ENCODE measurements at regions not wholly inside any gene's neighbourhood (a gene's known extent, or its start where the extent isn't known, plus 50 kb on each side); places are given as distances from the start of the nearest gene placed in this dataset.

DNA sequence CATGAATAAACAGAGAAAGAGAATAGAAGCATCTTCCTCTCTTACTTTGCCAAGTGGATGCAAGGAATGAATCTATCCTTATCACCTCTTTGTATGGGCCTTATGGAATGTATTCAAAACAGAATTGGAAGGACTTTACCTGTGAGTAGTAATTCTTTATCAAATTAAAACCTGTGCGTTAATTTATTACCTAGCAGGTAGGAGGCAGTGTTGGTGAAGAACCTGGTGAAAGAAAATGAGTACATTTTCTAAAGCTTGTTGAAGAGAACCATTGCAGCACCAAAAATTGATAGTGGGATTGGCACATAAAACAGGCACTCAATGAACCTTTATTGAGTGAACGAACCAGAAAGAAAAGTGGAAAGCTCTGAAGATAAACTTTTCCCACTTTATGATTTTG lies 1302.1 kb upstream of the CELF4 start:
- Histone ChIP-seq H3K9me3 (no peaks in the 10 kb centered on the region), H3K4me1 (no peaks in the 10 kb centered on the region), H3K27me3 (replicated peaks; ENCODE audit: control insufficient read depth, insufficient read depth, low read length) (no peaks in the 10 kb centered on the region), H3K4me3 (ENCODE audit: low read depth, low read length) (no peak overlapping the region), H3K36me3 (ENCODE audit: control insufficient read depth, insufficient read depth, low read length) (no peaks in the 10 kb centered on the region)
- Mint-ChIP-seq H3K27ac (ENCODE audit: unreplicated experiment) (no peak overlapping the region), H3K27me3 (ENCODE audit: insufficient read depth, unreplicated experiment) (peaks cover under 1% of the 10 kb centered on the region), H3K9me3 (ENCODE audit: unreplicated experiment) (no peaks in the 10 kb centered on the region), H3K4me1 (ENCODE audit: low read depth, unreplicated experiment) (no peaks in the 10 kb centered on the region), H3K4me3 (ENCODE audit: unreplicated experiment) (no peak overlapping the region), H3K36me3 (ENCODE audit: insufficient read depth, unreplicated experiment) (no peaks in the 10 kb centered on the region)
- DNase-seq, result no peak
- ChIA-PET CTCF (no interaction called here), POLR2A (no interaction called here)
- TF ChIP-seq, protein P1, sequence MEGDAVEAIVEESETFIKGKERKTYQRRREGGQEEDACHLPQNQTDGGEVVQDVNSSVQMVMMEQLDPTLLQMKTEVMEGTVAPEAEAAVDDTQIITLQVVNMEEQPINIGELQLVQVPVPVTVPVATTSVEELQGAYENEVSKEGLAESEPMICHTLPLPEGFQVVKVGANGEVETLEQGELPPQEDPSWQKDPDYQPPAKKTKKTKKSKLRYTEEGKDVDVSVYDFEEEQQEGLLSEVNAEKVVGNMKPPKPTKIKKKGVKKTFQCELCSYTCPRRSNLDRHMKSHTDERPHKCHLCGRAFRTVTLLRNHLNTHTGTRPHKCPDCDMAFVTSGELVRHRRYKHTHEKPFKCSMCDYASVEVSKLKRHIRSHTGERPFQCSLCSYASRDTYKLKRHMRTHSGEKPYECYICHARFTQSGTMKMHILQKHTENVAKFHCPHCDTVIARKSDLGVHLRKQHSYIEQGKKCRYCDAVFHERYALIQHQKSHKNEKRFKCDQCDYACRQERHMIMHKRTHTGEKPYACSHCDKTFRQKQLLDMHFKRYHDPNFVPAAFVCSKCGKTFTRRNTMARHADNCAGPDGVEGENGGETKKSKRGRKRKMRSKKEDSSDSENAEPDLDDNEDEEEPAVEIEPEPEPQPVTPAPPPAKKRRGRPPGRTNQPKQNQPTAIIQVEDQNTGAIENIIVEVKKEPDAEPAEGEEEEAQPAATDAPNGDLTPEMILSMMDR (IDR thresholded peaks at IDR 0.05; ENCODE audit: insufficient read depth in 1 of 2, low read depth in 1 of 2, low read length in 1 of 2, severe bottlenecking in 1 of 2, unreplicated experiment in 1 of 2), result no peak
- intact Hi-C loops (cut with micrococcal nuclease; ENCODE audit: unreplicated experiment), result no loop called here
- no TSS peak for BruUV-seq (replicated peaks)

DNA sequence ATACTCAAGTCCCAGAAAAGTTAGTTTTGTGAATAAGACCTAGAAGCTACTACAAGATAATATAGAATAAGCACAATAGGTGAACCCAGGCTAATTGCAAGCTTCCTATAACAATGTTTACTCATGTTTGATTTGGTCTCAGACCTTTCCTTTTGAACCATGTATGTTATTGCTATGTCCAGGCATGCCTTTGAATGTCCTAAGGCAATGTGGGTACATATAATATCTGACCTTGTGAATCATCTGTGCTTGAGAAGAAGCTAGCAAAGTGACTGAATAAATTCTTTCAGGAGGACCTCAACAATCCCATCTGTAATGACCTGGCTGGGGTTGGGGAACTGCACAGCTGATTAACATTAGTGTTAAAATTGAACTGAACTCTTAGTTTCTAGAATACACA lies 1285.9 kb upstream of the CELF4 start:
- no peak overlapping the region for H3K4me3 Mint-ChIP-seq (ENCODE audit: unreplicated experiment)
- TF ChIP-seq, protein P1 (IDR thresholded peaks at IDR 0.05; ENCODE audit: insufficient read depth in 1 of 2, low read depth in 1 of 2, low read length in 1 of 2, severe bottlenecking in 1 of 2, unreplicated experiment in 1 of 2), result no peak
- no peaks in the 10 kb centered on the region for H3K4me1 ChIP-seq
- POLR2A ChIA-PET, result no interaction called here
- no peak for DNase-seq
- H3K9me3 Mint-ChIP-seq (ENCODE audit: unreplicated experiment), result no peaks in the 10 kb centered on the region
- CTCF ChIA-PET, result no interaction called here
- H3K36me3 ChIP-seq (ENCODE audit: control insufficient read depth, insufficient read depth, low read length), result no peaks in the 10 kb centered on the region
- no peak overlapping the region for H3K27ac Mint-ChIP-seq (ENCODE audit: unreplicated experiment)
- no peaks in the 10 kb centered on the region for H3K27me3 Mint-ChIP-seq (ENCODE audit: insufficient read depth, unreplicated experiment)
- H3K27me3 ChIP-seq (replicated peaks; ENCODE audit: control insufficient read depth, insufficient read depth, low read length), result no peaks in the 10 kb centered on the region
- H3K9me3 ChIP-seq, result no peaks in the 10 kb centered on the region
- H3K4me1 Mint-ChIP-seq (ENCODE audit: low read depth, unreplicated experiment), result no peaks in the 10 kb centered on the region
- intact Hi-C loops (cut with micrococcal nuclease; ENCODE audit: unreplicated experiment), result no loop called here
- no peak overlapping the region for H3K4me3 ChIP-seq (ENCODE audit: low read depth, low read length)
- no TSS peak for BruUV-seq (replicated peaks)
- H3K36me3 Mint-ChIP-seq (ENCODE audit: insufficient read depth, unreplicated experiment), result no peaks in the 10 kb centered on the region

DNA sequence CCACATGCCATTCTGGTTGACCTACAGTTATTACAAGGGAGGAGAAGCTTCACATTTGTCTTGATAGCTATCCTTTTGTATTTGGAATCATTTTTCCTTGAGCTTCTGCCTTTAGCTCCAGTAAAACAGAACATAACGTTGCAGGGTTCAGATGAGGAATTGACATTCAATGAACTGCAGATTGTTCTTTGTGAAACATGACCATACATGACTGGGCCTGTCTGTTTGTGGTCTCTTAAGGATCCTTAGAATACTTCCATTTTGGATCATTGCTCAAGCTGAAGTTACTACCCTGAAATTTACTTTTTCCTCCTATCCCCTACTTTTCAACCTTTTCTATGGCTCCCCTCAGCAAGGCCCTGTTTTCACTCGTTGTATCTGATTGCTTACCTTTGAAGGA lies 1281.7 kb upstream of the CELF4 start:
- no peak for DNase-seq
- H3K9me3 ChIP-seq, result no peaks in the 10 kb centered on the region
- no TSS peak for BruUV-seq (replicated peaks)
- no peak overlapping the region for H3K4me3 ChIP-seq (ENCODE audit: low read depth, low read length)
- Mint-ChIP-seq H3K27ac (ENCODE audit: unreplicated experiment) (no peak overlapping the region), H3K36me3 (ENCODE audit: insufficient read depth, unreplicated experiment) (no peaks in the 10 kb centered on the region), H3K4me1 (ENCODE audit: low read depth, unreplicated experiment) (no peaks in the 10 kb centered on the region), H3K4me3 (ENCODE audit: unreplicated experiment) (no peak overlapping the region), H3K9me3 (ENCODE audit: unreplicated experiment) (no peaks in the 10 kb centered on the region), H3K27me3 (ENCODE audit: insufficient read depth, unreplicated experiment) (no peaks in the 10 kb centered on the region)
- no peaks in the 10 kb centered on the region for H3K27me3 ChIP-seq (replicated peaks; ENCODE audit: control insufficient read depth, insufficient read depth, low read length)
- CTCF ChIA-PET, result no interaction called here
- H3K4me1 ChIP-seq, result no peaks in the 10 kb centered on the region
- intact Hi-C loops (cut with micrococcal nuclease; ENCODE audit: unreplicated experiment), result no loop called here
- no peaks in the 10 kb centered on the region for H3K36me3 ChIP-seq (ENCODE audit: control insufficient read depth, insufficient read depth, low read length)
- POLR2A ChIA-PET, result no interaction called here
- TF ChIP-seq, protein P1 (IDR thresholded peaks at IDR 0.05; ENCODE audit: insufficient read depth in 1 of 2, low read depth in 1 of 2, low read length in 1 of 2, severe bottlenecking in 1 of 2, unreplicated experiment in 1 of 2), result no peak

Data from Caco-2 (cell line).